ENCODE measurements at regions not wholly inside any gene's neighbourhood (a gene's known extent, or its start where the extent isn't known, plus 50 kb on each side); places are given as distances from the start of the nearest gene placed in this dataset.

DNA sequence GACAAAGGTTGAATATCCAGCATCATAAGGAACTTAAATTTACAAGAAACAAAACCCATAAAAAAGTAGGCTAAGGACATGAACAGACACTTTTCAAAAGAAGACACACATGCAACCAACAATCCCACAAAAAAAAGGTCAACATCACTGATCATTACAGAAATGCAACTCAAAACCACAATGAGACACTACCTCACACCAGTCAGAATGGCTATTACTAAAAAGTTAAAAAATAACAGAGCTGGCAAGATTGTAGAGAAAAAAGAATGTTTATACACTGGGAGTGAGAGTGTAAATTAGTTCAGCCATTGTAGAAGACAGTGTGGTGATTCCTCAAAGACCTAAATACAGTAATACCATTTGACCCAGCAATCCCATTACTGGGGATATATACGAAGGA lies 474.7 kb downstream of the TRIML1 start:
- TF ChIP-seq, protein P1, sequence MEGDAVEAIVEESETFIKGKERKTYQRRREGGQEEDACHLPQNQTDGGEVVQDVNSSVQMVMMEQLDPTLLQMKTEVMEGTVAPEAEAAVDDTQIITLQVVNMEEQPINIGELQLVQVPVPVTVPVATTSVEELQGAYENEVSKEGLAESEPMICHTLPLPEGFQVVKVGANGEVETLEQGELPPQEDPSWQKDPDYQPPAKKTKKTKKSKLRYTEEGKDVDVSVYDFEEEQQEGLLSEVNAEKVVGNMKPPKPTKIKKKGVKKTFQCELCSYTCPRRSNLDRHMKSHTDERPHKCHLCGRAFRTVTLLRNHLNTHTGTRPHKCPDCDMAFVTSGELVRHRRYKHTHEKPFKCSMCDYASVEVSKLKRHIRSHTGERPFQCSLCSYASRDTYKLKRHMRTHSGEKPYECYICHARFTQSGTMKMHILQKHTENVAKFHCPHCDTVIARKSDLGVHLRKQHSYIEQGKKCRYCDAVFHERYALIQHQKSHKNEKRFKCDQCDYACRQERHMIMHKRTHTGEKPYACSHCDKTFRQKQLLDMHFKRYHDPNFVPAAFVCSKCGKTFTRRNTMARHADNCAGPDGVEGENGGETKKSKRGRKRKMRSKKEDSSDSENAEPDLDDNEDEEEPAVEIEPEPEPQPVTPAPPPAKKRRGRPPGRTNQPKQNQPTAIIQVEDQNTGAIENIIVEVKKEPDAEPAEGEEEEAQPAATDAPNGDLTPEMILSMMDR (IDR thresholded peaks at IDR 0.05) = no peak
- peaks cover 9% of the 10 kb centered on the region for H3K9me3 Mint-ChIP-seq (ENCODE audit: unreplicated experiment)
- DNase-seq (ENCODE audit: extremely low spot score, unreplicated experiment) = no peak
- H3K27ac Mint-ChIP-seq (ENCODE audit: unreplicated experiment) = no peak overlapping the region
- H3K36me3 Mint-ChIP-seq (ENCODE audit: unreplicated experiment) = no peaks in the 10 kb centered on the region
- H3K4me1 Mint-ChIP-seq (ENCODE audit: unreplicated experiment) = peaks cover 17% of the 10 kb centered on the region
- no peaks in the 10 kb centered on the region for H3K27me3 Mint-ChIP-seq (ENCODE audit: unreplicated experiment)
- H3K4me3 Mint-ChIP-seq (ENCODE audit: unreplicated experiment) = no peak overlapping the region

DNA sequence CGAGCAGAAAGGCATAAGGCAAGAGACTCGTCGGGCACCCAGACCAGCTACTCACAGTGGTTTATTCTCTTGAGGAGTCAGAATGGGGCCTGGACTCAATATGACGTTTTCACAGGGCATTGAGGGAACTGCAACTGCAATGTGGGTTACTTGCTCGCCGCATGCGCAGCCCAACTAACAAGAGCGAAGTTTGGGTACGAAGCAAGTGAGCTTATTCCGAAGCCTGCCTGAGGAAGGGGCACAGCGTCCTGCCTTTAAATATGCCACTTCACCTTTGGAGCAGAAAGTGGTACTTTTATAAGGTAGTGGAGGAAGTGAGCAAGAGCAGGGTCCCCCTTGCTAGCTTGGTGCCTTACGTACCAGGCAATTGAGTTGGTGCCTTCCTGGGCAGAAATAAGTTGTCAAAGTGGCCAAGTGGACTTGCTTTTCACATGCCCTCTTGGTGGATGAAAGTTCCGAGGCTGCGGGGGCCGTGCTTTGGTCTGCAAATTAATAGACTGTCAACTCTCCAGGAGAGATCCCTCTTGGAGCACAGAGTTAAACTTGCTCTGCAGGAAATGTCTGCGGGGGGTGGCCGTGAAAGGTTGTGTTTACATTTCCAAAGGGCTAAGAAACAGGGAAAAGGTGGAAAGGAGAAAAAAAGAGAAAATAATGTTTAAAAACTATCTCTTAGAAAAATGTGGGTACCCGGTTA lies 480.4 kb downstream of the TRIML1 start:
- Mint-ChIP-seq H3K27me3 (ENCODE audit: unreplicated experiment) (no peaks in the 10 kb centered on the region), H3K4me1 (ENCODE audit: unreplicated experiment) (peaks cover 40% of the 10 kb centered on the region), H3K36me3 (ENCODE audit: unreplicated experiment) (no peaks in the 10 kb centered on the region), H3K27ac (ENCODE audit: unreplicated experiment) (peak overlapping the region; percentile 59), H3K4me3 (ENCODE audit: unreplicated experiment) (peak overlapping the region; percentile 36), H3K9me3 (ENCODE audit: unreplicated experiment) (peaks cover 9% of the 10 kb centered on the region)
- no peak for DNase-seq (ENCODE audit: extremely low spot score, unreplicated experiment)
- TF ChIP-seq, protein P1 (IDR thresholded peaks at IDR 0.05) = no peak

DNA sequence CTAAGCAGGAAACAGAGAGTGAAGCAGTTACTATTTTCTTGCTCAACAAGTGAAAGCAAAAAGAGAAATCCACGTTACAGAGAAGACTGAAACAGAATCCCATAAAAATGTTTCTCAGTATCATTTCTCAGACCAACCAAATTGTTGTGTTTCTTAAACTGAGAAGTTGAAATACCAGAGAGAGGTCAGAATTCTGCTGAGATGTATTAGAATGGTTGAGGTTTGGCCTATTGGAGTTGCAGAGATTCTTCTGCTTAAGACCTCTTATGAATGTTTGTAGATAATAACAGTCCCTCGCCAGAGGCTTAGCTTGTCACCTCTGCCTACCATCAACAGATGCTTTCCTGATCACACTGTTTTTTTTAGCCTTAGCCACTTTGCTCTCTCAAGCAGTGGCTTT lies 481.4 kb downstream of the TRIML1 start:
- no peaks in the 10 kb centered on the region for H3K27me3 Mint-ChIP-seq (ENCODE audit: unreplicated experiment)
- H3K4me1 Mint-ChIP-seq (ENCODE audit: unreplicated experiment) = peaks cover 40% of the 10 kb centered on the region
- TF ChIP-seq, protein P1 (IDR thresholded peaks at IDR 0.05) = no peak
- DNase-seq (ENCODE audit: extremely low spot score, unreplicated experiment) = no peak
- H3K36me3 Mint-ChIP-seq (ENCODE audit: unreplicated experiment) = no peaks in the 10 kb centered on the region
- peaks cover 5% of the 10 kb centered on the region for H3K9me3 Mint-ChIP-seq (ENCODE audit: unreplicated experiment)
- peak overlapping the region; percentile 30 for H3K4me3 Mint-ChIP-seq (ENCODE audit: unreplicated experiment)
- peak overlapping the region; percentile 59 for H3K27ac Mint-ChIP-seq (ENCODE audit: unreplicated experiment)

DNA sequence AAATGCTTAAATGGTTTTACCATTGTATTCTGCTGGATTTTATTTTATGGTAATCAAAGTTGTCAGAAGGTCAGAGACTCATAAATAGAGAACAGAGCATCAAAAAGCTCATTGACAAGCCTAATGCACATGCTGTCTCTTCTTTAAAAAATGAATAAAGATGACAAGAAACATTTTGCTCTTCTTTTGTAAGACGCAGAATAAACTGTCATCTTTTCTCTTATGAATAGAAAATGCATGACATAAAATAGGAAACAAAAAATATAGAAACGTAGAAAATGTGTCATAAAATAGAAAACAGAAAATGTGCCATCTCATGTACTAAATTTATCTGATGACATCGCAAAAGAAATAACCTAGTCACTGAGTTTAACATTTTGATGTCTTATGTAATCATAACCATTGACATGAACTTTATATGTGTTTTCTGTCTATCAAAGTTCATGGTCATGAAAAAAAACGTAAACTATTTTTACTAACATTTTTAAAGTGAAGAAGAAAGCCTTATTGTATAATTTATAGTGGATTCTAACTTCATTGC lies 484.1 kb downstream of the TRIML1 start:
- H3K4me1 Mint-ChIP-seq (ENCODE audit: unreplicated experiment) = peaks cover 28% of the 10 kb centered on the region
- TF ChIP-seq, protein P1 (IDR thresholded peaks at IDR 0.05) = no peak

DNA sequence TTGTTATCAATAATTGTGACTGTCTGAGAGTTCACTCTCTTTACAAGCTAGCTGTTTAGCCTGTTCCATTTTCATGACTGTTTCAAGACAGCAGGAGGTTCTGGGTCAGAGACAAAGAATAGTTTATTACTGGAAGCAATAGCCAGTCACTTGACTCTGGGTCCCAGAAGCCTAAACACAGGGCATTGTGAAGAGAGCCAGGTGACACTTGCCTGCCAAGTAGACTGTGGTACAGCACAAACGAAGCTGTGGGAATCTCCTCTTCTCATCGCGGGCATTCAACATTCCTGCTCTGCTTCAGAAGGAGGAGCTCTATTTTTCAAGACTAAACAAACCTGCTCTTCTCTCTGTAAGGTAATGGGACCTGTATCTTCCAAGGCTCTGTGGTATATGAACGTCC lies 485.1 kb downstream of the TRIML1 start:
- no peak overlapping the region for H3K4me3 Mint-ChIP-seq (ENCODE audit: unreplicated experiment)
- no peak overlapping the region for H3K27ac Mint-ChIP-seq (ENCODE audit: unreplicated experiment)
- H3K9me3 Mint-ChIP-seq (ENCODE audit: unreplicated experiment) = no peaks in the 10 kb centered on the region
- no peaks in the 10 kb centered on the region for H3K27me3 Mint-ChIP-seq (ENCODE audit: unreplicated experiment)
- no peak for DNase-seq (ENCODE audit: extremely low spot score, unreplicated experiment)
- TF ChIP-seq, protein P1 (IDR thresholded peaks at IDR 0.05) = no peak
- H3K36me3 Mint-ChIP-seq (ENCODE audit: unreplicated experiment) = no peaks in the 10 kb centered on the region
- H3K4me1 Mint-ChIP-seq (ENCODE audit: unreplicated experiment) = peaks cover 19% of the 10 kb centered on the region

More for the DNA sequence above, 484.1 kb downstream of the TRIML1 start:
- no peaks in the 10 kb centered on the region for H3K36me3 Mint-ChIP-seq (ENCODE audit: unreplicated experiment)
- H3K9me3 Mint-ChIP-seq (ENCODE audit: unreplicated experiment) = no peaks in the 10 kb centered on the region
- no peak overlapping the region for H3K4me3 Mint-ChIP-seq (ENCODE audit: unreplicated experiment)
- no peak for DNase-seq (ENCODE audit: extremely low spot score, unreplicated experiment)
- no peak overlapping the region for H3K27ac Mint-ChIP-seq (ENCODE audit: unreplicated experiment)
- no peaks in the 10 kb centered on the region for H3K27me3 Mint-ChIP-seq (ENCODE audit: unreplicated experiment)

Measured in osteocyte (in vitro differentiated cells).